Esophagus muscularis mucosa (tissue), 4 donors: ENCODE measurements at regions not wholly inside any gene's neighbourhood (a gene's known extent, or its start where the extent isn't known, plus 50 kb on each side); places are given as distances from the start of the nearest gene placed in this dataset.

Experiments
- DNase-seq: peaks from one replicate; pipeline ENCODE4 v3.0.0-alpha.2; 2017; ENCODE audit errors: extremely low spot score
- H3K27ac ChIP-seq, 4 donors: fragments of 200-600 bp; sonication (generic); replicated peaks in 1 of 4; 1 replicate in 3 of 4; 2 replicates in 1 of 4; pipeline ENCODE4 v1.5.1; 2016 to 2019; ENCODE audit warnings: mild to moderate bottlenecking in 1 of 4
- H3K27me3 ChIP-seq, 4 donors: fragments of 200-600 bp; sonication (generic); one replicate each; pipeline versions ENCODE4 v1.5.1 to v1.6.0; 2016 to 2019
- H3K36me3 ChIP-seq, 4 donors: fragments of 200-600 bp; sonication (generic); one replicate each; pipeline ENCODE4 v1.5.1; 2016 to 2019
- H3K4me1 ChIP-seq, 4 donors: fragments of 200-600 bp; sonication (generic); one replicate each; pipeline ENCODE4 v1.5.1; 2016 to 2019
- H3K4me3 ChIP-seq, 4 donors: fragments of 200-600 bp; sonication (generic); 1 replicate in 2 of 4; 2 replicates in 2 of 4; pipeline ENCODE4 v1.5.1; 2016 to 2019; ENCODE audit warnings: mild to moderate bottlenecking in 4 of 4, moderate library complexity in 1 of 4
- H3K9me3 ChIP-seq, 4 donors: fragments of 200-600 bp; sonication (generic); 1 replicate in 3 of 4; 2 replicates in 1 of 4; pipeline ENCODE4 v1.5.1; 2016 to 2019
- EP300 ChIP-seq: sonication (generic); formaldehyde crosslinking; IDR thresholded peaks from one replicate; pipeline ENCODE4 v1.6.1; 2017; ENCODE audit warnings: antibody characterized with exemption
- POLR2A ChIP-seq: fragments of 450-650 bp; IDR thresholded peaks from one replicate; pipeline ENCODE4 v1.6.1; 2017; ENCODE audit warnings: antibody characterized with exemption, moderate library complexity, mild to moderate bottlenecking, low read depth
- POLR2AphosphoS5 ChIP-seq, 2 donors: sonication (generic); formaldehyde crosslinking; IDR thresholded peaks; one replicate each; pipeline ENCODE4 v1.6.1; 2017; ENCODE audit warnings: antibody characterized with exemption in 2 of 2
- WGBS: methylation state at CpG from one replicate; pipeline ENCODE4 v1.1.5; 2018; 5-methylcytosine and 5-hydroxymethylcytosine counted together
- intact Hi-C: fragments of 100-400 bp; cut with DNase I; formaldehyde crosslinking; loops from one replicate; pipeline ENCODE4 v1.15.1; 2023
- TF ChIP-seq, protein P1 (sequence below), 3 experiments: fragments of 200-600 bp in 2 of 3; fragments of 450-650 bp in 1 of 3; sonication (generic) in 2 of 3; IDR thresholded peaks; one replicate each; pipeline ENCODE4 v1.5.1; 2017 to 2019; ENCODE audit warnings: antibody characterized with exemption in 3 of 3, mild to moderate bottlenecking in 2 of 3, moderate library complexity in 1 of 3

DNA sequence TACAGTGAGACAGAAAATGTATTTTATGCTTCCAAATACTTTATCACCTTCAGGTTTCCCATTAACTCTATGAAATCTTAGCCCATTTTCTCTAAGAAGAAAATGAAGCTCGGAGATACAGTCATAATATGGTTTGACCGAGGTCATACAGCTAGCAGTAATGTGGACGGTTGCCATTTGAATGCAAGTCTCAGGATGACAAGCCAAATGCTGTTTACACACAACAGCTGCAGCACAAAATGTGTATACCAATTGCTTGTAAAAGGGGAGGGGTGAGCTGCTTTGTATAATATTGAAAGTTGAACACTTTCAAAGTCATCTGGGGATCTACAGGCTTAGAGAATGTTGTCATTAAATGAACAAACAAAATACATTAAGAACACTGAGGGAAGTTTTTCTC is 93.8 kb upstream of the FSIP2 start:
- DNase-seq = no peak
- 77% methylated on average over 3 of the region's 3 CpGs for WGBS
- intact Hi-C loops = no loop called here
- no peaks in the 10 kb centered on the region for H3K9me3 ChIP-seq
- TF ChIP-seq, protein P1, sequence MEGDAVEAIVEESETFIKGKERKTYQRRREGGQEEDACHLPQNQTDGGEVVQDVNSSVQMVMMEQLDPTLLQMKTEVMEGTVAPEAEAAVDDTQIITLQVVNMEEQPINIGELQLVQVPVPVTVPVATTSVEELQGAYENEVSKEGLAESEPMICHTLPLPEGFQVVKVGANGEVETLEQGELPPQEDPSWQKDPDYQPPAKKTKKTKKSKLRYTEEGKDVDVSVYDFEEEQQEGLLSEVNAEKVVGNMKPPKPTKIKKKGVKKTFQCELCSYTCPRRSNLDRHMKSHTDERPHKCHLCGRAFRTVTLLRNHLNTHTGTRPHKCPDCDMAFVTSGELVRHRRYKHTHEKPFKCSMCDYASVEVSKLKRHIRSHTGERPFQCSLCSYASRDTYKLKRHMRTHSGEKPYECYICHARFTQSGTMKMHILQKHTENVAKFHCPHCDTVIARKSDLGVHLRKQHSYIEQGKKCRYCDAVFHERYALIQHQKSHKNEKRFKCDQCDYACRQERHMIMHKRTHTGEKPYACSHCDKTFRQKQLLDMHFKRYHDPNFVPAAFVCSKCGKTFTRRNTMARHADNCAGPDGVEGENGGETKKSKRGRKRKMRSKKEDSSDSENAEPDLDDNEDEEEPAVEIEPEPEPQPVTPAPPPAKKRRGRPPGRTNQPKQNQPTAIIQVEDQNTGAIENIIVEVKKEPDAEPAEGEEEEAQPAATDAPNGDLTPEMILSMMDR (IDR thresholded peaks at IDR 0.05) = no peak
- no peak for TF ChIP-seq POLR2A
- no peak for TF ChIP-seq POLR2AphosphoS5 (IDR thresholded peaks at IDR 0.05)
- TF ChIP-seq EP300 = no peak
- H3K4me3 ChIP-seq = no peak overlapping the region
- no peak overlapping the region for H3K27ac ChIP-seq
- H3K36me3 ChIP-seq = no peaks in the 10 kb centered on the region
- H3K27me3 ChIP-seq = no peaks in the 10 kb centered on the region
- no peaks in the 10 kb centered on the region for H3K4me1 ChIP-seq

DNA sequence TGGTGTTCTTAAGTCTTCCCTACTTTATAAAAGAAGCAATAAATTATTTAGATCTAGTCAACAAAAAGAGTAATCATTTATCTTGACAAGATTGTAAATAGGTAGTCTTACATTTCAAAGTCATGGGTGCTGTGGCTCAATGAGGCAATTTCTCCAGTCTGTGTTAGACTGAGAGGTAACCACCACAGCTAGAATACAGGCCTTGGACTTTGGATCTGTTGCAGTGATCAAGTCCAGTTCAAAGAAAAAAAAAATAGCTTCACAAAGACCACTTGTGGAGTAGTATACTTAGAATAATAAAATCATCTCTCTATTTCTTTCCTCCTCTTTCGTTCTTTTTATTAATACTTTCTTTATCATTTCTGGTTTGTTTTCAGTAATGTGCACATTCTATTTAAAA is 93.1 kb upstream of the FSIP2 start:
- TF ChIP-seq, protein P1 (IDR thresholded peaks at IDR 0.05) = no peak
- no peak for TF ChIP-seq EP300
- TF ChIP-seq POLR2AphosphoS5 (IDR thresholded peaks at IDR 0.05) = no peak
- no peak for TF ChIP-seq POLR2A
- 86% methylated on average over 1 of the region's 1 CpG for WGBS
- H3K27me3 ChIP-seq = no peaks in the 10 kb centered on the region

DNA sequence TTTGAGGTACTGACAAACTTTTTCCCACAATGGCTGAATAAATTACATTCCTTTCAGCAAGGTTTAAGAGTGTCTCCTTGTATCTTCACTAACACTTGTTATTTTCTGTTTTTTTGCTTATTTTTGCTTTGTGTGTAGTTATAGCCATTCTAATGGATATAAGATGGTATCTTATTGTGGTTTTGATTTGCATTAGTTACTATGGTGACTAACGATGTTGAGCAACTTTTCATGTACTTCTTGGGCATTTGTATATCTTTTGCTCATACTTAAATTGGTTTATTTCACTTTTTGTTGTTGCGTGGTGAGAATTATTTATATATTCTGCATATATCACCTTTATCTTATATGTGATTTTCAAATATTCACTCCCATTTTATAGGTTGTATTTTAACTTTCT is 79.9 kb upstream of the FSIP2 start:
- Histone ChIP-seq H3K4me1 (no peaks in the 10 kb centered on the region), H3K27ac (no peak overlapping the region), H3K4me3 (no peak overlapping the region), H3K36me3 (no peaks in the 10 kb centered on the region), H3K9me3 (no peaks in the 10 kb centered on the region), H3K27me3 (no peaks in the 10 kb centered on the region)
- no peak for TF ChIP-seq EP300
- no peak for TF ChIP-seq POLR2AphosphoS5 (IDR thresholded peaks at IDR 0.05)
- TF ChIP-seq POLR2A = no peak
- TF ChIP-seq, protein P1 (IDR thresholded peaks at IDR 0.05) = no peak
- intact Hi-C loops = no loop called here
- 77% methylated on average over 2 of the region's 2 CpGs for WGBS
- no peak for DNase-seq

More for the DNA sequence above, 93.1 kb upstream of the FSIP2 start:
- Histone ChIP-seq H3K27ac (no peak overlapping the region), H3K36me3 (no peaks in the 10 kb centered on the region), H3K9me3 (no peaks in the 10 kb centered on the region), H3K4me3 (no peak overlapping the region), H3K4me1 (no peaks in the 10 kb centered on the region)
- intact Hi-C loops = no loop called here
- no peak for DNase-seq

DNA sequence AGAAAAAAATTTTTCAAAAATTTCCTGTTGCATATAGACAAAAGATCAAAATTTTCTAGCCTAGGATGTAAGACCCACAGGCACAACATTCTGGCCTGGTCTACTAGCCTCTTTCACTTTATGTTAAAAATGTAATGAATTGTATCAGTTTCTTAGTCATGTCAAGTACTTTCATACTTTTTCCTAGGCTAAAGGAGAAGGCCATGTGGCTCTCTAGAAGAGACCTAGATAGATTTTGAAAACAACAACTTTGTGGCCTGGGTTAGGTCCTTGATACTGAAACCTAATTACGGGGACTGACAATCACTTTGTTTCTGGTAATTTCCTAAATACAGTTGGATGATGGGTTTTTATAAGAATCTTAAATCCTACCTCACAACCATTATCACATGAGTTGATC is 74.8 kb upstream of the FSIP2 start:
- Histone ChIP-seq H3K4me3 (no peak overlapping the region), H3K27me3 (no peaks in the 10 kb centered on the region), H3K27ac (no peak overlapping the region), H3K4me1 (no peaks in the 10 kb centered on the region), H3K9me3 (peaks cover 0 to 3% (median 0%) of the 10 kb centered on the region in 4 donors), H3K36me3 (no peaks in the 10 kb centered on the region)
- 92% methylated on average over 1 of the region's 1 CpG for WGBS
- no peak for DNase-seq
- intact Hi-C loops = no loop called here
- TF ChIP-seq EP300 (no peak), POLR2A (no peak), POLR2AphosphoS5 (IDR thresholded peaks at IDR 0.05) (no peak)
- TF ChIP-seq, protein P1 (IDR thresholded peaks at IDR 0.05) = no peak

DNA sequence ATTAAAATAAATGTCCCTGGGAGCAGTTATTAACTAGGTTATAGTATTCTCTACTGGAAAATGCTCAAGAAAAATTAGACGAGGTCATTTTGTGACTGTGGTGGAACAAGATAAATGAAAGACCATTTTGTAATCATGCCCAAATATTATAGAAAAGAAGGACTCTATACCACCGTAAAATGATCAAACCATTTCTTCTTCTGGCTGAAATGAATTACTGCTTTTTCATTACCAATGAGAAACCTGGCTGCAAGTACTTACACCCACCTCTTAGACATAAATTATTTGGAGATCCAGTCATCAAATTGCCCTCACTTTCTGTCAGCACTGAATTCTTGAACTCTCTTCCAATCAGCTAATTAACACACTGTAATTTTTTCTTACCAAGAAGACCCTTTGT is 74.2 kb upstream of the FSIP2 start:
- H3K36me3 ChIP-seq = no peaks in the 10 kb centered on the region
- no peak for DNase-seq
- intact Hi-C loops = no loop called here
- no peaks in the 10 kb centered on the region for H3K4me1 ChIP-seq
- H3K4me3 ChIP-seq = no peak overlapping the region
- WGBS = 75% methylated on average over 2 of the region's 2 CpGs
- peaks cover 0 to 3% (median 0%) of the 10 kb centered on the region in 4 donors for H3K9me3 ChIP-seq
- TF ChIP-seq, protein P1 (IDR thresholded peaks at IDR 0.05) = no peak
- TF ChIP-seq POLR2AphosphoS5 (IDR thresholded peaks at IDR 0.05) = no peak
- TF ChIP-seq POLR2A = no peak
- TF ChIP-seq EP300 = no peak
- H3K27me3 ChIP-seq = no peaks in the 10 kb centered on the region
- H3K27ac ChIP-seq = no peak overlapping the region
